ENCODE measurements at regions not wholly inside any gene's neighbourhood (a gene's known extent, or its start where the extent isn't known, plus 50 kb on each side); places are given as distances from the start of the nearest gene placed in this dataset.

- Histone ChIP-seq H3K9me3 (replicated peaks) (peaks cover 10% of the 10 kb centered on the region), H3K4me3 (no peak overlapping the region), H3K27ac (replicated peaks) (no peak overlapping the region), H3K4me1 (no peaks in the 10 kb centered on the region), H3K27me3 (ENCODE audit: low read depth) (no peaks in the 10 kb centered on the region), H3K36me3 (no peaks in the 10 kb centered on the region)
- intact Hi-C loops (cut with micrococcal nuclease) = no loop called here
- TF ChIP-seq CTCF (IDR thresholded peaks at IDR 0.05; ENCODE audit: borderline replicate concordance) = no peak
- no peak for DNase-seq
Observed at GRCh38 chr7:89738549-89738948, 415.7 kb upstream of the STEAP1 start.

- DNase-seq = no peak
- intact Hi-C loops (cut with micrococcal nuclease) = no loop called here
- H3K36me3 ChIP-seq = no peaks in the 10 kb centered on the region
- H3K4me1 ChIP-seq = no peaks in the 10 kb centered on the region
- no peak overlapping the region for H3K4me3 ChIP-seq
- no peaks in the 10 kb centered on the region for H3K27me3 ChIP-seq (ENCODE audit: low read depth)
- no peak for TF ChIP-seq CTCF (IDR thresholded peaks at IDR 0.05; ENCODE audit: borderline replicate concordance)
- peaks cover 15% of the 10 kb centered on the region for H3K9me3 ChIP-seq (replicated peaks)
- H3K27ac ChIP-seq (replicated peaks) = no peak overlapping the region
Observed at GRCh38 chr7:89757910-89758309, 396.4 kb upstream of the STEAP1 start.

GRCh38 chr7:89760690-89761089 is 393.6 kb upstream of the STEAP1 start:
- no peaks in the 10 kb centered on the region for H3K4me1 ChIP-seq
- TF ChIP-seq CTCF (IDR thresholded peaks at IDR 0.05; ENCODE audit: borderline replicate concordance) = no peak
- no peaks in the 10 kb centered on the region for H3K36me3 ChIP-seq
- H3K4me3 ChIP-seq = no peak overlapping the region
- intact Hi-C loops (cut with micrococcal nuclease) = no loop called here
- no peaks in the 10 kb centered on the region for H3K27me3 ChIP-seq (ENCODE audit: low read depth)
- H3K9me3 ChIP-seq (replicated peaks) = peaks cover 17% of the 10 kb centered on the region
- no peak for DNase-seq
- no peak overlapping the region for H3K27ac ChIP-seq (replicated peaks)

GRCh38 chr7:89761173-89761572 is 393.1 kb upstream of the STEAP1 start:
- no peaks in the 10 kb centered on the region for H3K27me3 ChIP-seq (ENCODE audit: low read depth)
- TF ChIP-seq CTCF (IDR thresholded peaks at IDR 0.05; ENCODE audit: borderline replicate concordance) = no peak
- peaks cover 20% of the 10 kb centered on the region for H3K9me3 ChIP-seq (replicated peaks)
- intact Hi-C loops (cut with micrococcal nuclease) = no loop called here
- DNase-seq = no peak
- H3K4me3 ChIP-seq = no peak overlapping the region
- no peak overlapping the region for H3K27ac ChIP-seq (replicated peaks)
- H3K4me1 ChIP-seq = no peaks in the 10 kb centered on the region
- H3K36me3 ChIP-seq = no peaks in the 10 kb centered on the region

DNA sequence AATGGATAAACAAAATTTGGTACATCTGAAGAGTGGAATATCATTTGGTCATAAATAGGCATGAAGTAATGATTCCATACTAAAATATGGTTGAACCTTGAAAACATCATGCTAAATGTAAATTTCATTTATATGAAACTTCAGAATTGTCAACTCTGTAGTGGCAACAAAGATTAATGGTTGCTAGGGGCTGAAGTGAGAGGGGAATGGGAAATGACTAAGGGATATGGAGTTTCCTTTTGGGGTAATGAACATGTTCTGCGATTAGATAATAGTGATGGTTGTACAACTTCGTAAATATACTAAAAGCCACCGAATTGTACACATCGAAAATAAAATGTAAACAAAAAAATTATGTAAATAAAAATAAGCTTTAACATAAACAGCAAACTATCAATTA is 384.1 kb upstream of the STEAP1 start:
- Histone ChIP-seq H3K4me1 (no peaks in the 10 kb centered on the region), H3K27me3 (ENCODE audit: low read depth) (no peaks in the 10 kb centered on the region), H3K27ac (replicated peaks) (no peak overlapping the region), H3K36me3 (no peaks in the 10 kb centered on the region), H3K9me3 (replicated peaks) (peaks cover 24% of the 10 kb centered on the region), H3K4me3 (no peak overlapping the region)
- intact Hi-C loops (cut with micrococcal nuclease) = no loop called here
- no peak for TF ChIP-seq CTCF (IDR thresholded peaks at IDR 0.05; ENCODE audit: borderline replicate concordance)
- no peak for DNase-seq

Data from left ventricle myocardium inferior (tissue), 1 donor.